ENCODE measurements at regions not wholly inside any gene's neighbourhood (a gene's known extent, or its start where the extent isn't known, plus 50 kb on each side); places are given as distances from the start of the nearest gene placed in this dataset.
A peak's percentile ranks its signal among the peaks of the same experiment; 100 is the strongest.
"Not testable (repeated sequence)": the region's sequence is repeated elsewhere in the genome, so short reads cannot be mapped to it uniquely, and the experiment has no call there.

DNA sequence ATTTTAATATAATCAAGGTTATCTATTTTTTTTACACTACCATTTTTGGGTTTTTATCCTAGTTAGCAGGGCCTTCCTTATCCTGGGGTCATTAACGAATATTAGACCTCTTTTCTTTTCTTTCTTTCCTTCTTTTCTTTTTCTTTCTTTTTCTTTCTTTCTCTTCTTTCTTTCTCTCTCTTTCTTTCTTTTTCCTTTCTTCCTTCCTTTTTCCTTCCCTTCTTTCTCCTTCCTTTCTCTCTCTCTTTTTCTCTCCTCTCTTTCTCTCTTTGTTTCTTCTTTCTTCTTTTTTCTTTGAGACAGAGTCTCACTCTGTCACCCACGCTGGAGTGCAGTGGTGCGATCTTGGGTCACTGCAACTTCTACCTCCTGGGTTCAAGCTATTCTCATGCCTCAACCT is 120.4 kb upstream of the PDE7B start:
- DNase-seq: no peak

DNA sequence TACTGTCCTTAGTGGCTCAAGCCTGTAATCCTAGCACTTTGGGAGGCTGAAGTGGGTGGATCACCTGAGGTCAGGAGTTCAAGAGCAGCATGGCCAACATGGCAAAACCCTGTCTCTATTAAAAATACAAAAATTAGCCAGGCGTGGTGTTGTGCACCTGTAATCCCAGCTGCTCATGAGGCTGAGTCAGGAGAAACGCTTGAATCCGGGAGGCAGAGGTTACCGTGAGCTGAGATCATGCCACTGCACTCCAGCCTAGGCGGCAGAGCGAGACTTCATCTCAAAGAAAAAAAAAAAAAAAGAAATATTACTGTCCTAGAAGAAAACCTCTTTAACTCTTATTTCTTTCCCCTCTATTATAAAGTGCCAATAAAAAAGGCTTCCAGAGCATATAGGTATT is 115.2 kb upstream of the PDE7B start:
- not testable (repeated sequence) for DNase-seq

DNA sequence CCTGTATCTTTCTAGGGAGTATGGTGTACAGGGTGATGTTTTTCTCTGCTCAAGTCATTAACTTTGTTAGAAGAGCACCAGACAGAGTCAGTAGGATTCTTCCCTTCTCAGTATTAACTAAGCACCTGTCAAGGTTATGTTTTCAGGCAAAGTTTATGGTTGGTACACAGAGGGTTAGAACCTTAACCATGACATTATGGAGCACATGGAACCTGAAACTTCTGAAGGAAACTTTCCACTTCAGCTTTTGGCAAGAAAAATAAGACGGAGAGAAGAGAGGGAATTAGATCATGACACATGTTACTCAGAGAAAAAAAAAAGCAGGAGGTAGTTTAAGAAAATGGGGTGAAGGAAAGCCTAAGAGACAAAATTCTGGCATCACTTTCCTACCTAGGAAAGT is 112.9 kb upstream of the PDE7B start:
- DNase-seq: no peak

DNA sequence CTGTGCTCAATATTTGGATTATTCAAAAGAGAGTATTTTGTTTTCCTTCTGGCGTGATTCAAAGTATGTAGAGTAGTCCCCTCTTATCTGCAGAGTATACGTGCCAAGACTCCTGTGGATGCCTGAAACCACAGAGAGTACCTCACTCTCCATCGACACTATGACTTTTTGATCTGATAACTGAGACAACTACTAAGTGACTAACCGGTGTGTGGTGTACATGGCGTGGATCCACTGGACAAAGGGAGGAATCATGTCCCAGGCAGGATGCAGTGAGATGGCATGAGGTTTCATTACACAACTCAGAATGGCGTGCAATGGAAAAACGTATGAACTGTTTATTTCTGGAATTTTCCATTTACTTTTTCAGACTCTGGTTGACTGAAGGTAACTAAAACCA is 112.2 kb upstream of the PDE7B start:
- no peak for DNase-seq

DNA sequence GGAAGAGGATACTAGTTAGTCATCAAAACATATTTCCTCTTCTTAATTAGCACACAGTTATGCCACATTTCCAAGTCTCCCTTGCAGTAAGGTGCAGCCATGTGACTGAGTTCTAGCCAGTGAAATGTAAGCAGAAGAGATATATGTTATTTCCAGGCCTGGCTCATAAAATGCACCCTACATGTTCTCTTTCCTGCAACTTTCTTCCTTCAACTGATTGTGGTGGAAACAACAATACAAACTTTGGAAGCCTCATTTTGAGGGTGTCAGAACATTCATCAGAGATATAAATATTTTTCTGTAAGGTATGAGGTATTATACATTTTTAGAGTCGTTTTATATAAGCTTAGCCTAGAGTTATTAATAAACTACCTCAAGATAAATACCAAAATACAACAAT is 110.9 kb upstream of the PDE7B start:
- DNase-seq: no peak

DNA sequence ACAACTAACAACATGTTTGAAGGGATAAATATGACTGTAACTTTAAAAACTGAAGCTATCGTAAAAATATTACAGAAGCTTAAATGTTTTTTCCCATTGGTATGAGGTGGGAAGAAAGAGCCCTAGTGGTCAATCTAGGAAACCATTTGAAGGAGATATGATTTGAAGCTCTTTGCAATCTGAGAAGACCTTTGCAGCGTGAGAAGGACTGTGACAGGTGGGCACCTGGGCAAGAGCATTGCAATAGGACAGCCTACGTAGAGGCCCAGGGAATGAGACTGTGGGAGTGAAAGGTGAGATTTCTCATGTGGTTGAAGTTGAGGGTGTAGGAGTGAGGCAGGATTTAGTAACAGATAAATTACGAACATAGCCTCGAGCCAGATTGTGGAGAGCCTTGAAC is 108.0 kb upstream of the PDE7B start:
- DNase-seq: no peak

DNA sequence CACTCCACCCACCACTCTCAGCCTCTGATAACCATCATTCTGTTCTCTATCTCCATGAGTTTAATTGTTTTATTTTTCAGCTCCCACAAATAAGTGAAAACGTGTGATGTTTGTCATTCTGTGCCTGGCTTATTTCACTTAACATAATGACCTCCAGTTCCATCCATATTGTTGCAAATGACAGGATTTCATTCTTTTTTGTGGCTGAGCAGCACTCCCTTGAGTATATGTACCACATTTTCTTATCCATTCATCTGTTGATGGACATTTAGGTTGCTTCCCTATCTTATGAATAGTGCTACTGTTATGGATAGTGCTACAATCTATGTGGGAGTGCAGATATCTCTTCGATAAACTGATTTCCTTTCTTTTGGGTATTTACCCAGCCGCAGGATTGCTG is 103.3 kb upstream of the PDE7B start:
- DNase-seq: no peak

DNA sequence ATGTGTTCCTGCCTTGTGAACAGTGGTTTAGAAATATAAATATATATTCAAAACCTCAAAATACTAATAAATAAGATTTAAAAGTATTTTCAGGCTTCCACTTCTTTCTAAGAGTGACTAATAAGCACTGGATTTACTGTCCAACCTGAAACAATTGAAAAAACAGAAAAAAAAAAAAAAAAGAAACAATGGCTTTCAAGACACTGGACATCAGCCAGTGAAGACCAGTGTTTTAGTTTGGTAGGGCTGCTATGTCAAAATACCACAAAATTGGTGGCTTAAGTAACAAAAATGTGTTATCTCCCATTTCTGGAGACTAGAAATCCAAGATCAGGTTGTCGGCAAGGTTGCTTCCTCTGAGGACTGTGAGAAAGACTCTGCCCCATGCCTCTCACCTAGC is 101.4 kb upstream of the PDE7B start:
- DNase-seq: no peak

DNA sequence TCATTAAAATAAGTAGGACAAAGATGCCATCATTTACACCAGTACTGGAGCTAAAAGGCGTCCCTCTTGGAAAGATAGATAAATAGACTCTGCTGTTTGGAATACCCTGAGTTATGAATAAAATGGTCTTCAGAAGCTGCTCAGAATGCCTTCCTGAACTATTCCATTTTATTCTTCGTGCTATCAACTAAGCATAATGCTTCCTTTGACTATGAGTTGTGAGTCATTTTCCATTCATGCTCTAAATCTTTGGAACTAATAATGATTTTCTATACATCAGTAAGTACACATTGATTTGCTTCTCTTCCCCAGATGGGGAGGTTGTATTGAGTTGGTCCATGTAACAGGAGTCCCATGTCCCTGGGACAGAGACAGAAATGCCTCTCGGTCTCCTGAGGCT is 98.3 kb upstream of the PDE7B start:
- no peak for DNase-seq

DNA sequence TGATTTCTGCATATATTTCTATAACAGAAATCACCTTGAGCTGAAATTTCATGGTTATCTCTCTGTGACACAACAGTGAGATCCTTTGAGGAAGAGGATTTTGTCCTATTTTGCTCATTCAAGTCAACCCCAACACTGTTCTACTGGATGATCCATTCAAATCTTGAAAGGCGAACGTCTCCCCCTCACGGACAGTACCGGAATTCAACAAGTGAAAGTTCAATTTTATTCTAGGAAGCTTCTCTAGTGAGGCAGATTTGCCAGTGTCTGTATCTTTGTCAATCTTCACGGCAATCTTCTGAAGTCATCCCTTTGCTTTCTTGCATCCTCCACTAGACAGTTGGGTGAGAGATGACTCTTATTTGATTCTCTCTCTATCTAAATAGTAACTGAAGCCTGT is 91.7 kb upstream of the PDE7B start:
- DNase-seq: no peak

DNA sequence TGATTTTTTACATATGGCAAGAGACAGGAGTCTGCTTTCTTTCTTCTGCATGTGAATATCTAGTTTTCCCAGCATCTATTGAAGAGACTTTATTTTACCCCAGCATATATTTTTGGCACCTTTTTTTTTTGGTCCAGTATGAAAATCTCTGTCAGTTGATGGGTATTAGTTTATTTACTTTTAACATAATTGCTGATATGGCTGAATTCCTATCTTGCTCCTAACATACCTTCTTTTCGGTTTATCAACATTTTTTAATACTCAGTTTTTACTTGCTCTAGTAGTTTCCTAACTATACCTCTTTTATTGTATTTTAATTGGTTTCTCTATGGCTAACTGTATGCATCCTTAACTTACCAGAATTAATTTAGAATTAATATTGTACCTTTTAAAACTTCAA is 77.5 kb upstream of the PDE7B start:
- no peak for DNase-seq

DNA sequence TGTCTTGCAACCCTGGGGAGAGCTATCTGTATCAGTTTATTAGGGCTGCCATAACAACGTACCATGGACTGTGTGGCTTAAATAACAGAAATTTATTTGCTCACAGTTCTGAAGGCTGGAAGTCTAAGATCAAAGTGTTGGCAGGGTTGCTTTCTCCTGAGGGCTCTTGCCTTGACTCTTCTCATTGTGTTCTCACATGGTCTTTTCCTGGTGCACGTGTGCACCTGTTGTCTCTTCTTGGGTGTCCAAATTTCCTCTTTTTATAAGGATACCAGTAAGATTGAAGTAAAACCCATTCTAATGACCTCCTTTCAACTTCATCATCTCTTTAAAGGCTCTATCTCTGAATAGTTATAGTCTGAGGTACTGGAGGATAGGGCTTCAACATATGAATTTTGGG is 72.3 kb upstream of the PDE7B start:
- DNase-seq: no peak

DNA sequence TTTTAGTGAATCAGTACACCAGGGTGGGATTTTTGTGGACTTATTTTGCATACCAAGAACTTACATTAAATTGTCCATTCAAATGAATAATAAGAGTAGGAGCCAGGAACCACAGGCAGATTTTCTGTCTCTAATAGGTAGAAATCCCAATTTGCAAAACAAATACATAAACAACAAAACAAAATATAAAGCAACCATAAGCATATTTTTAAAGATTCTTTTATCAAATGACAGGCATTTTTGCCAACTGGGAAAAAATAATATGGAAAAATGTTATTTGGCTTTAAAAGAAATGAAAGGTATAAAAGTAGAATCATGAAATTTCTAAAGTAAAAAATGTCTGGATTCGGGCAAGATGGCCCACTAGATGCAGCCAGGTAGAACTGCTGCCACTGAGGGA is 71.2 kb upstream of the PDE7B start:
- no peak for DNase-seq

DNA sequence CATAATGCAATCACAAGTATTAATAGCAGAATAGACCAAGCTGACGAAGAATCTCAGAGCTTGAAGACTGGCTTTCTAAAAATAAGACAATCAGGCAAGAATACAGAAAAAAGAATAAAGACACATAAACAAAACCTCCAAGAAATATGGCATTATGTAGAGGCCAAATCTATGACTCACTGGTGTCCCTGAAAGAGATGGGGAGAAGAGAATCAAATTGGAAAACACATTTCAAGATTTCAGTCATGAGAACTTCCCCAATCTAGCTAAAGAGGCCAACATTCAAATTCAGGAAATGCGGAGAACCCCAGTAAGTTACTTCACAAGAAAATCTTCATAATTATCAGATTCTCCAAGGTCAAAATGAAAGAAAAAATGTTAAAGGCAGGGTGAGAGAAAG is 69.0 kb upstream of the PDE7B start:
- no peak for DNase-seq

DNA sequence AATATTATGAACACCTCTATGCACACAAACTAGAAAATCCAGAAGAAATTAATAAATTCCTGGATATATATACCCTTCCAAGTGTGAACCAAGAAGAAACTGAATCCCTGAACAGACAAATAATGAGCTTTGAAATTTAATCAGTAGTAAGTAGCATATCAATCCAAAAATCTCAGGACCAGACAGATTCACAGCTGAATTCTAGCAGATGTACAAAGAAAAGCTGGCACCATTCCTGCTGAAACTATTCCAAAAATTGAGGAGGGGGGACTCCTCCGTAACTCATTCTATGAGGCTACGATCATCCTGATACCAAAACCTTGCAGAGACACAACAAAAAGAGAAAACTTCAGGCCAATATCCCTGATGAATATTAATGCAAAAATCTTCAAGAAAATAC is 67.0 kb upstream of the PDE7B start:
- DNase-seq: no peak

DNA sequence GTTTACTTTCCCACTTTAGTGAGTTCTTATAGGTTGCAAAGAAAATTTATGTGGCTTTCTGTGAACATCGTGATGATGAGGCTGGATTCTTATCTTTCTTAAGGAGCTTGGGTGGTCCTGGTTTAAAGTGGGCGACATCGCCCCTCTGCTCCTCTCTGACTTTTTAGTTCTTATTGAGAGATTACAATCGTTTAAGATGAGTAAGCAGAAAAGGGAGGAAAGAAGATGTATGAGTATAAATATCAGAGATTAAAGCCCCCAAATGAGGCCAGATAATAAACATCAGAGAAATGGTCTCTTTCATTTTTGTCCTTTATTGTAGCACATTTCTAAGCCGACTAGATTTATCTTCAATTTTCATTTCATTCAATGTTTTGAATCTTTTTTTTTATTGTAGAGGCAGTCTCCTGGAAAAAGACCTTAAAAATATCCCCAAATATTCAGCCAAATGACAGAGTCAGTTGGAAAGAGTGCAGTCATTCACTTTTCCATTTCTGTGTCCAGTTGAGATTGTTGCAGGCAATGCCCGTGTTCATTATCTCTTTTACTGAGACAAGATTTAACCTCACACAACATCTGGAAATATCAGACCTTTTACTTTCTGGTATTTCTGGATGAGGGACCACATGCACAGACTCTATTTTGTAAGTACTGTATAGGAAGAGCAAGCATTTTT is 62.0 kb upstream of the PDE7B start:
- DNase-seq: no peak

DNA sequence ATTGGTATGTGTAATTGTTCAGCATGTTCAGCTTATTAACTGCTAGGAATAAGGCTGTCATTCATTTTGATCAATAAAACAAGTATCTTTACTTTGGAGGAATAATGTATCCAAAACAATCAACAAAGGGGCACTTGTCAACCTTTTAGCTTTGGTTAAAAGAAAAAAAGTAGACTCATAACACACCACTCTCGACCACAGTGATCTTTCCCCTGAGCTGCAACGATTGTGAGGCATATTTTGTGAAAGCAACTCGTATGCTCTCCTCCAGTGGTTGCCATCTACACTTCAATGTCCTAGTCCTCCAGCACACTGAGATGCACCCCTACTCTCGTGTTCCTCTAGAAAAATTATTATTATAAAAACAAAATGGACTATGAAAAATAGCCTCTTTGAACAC is 60.1 kb upstream of the PDE7B start:
- DNase-seq: no peak

DNA sequence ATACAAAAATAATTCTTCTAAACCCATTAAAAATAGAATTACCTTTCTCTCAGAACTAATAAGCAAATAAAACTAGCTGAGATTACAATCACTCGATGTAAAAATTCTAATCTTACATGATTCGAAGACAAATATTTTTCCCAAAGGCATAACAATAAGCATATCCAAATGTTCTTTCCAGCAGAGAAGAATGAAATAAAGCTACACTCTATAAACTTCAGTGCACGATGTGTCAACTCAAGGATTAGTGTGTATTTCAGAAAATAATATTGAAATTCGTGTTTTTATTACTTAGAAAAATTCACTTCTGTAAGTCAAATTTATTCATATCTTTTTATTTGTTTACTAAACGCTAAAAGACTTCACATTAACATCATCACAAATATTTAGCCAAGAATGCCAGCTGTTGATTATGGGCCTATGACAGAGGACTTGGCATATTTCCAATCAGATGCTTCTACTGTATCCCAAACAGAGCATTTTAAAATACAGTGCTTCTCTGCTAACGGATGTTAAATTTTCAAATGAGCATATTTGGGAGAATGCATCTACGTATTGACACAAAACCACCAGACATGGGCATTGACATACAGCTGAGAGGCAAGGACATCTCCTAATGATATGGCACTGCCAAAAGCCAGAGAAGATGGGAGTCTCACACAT is 54.7 kb upstream of the PDE7B start:
- peak; percentile 84 for DNase-seq

DNA sequence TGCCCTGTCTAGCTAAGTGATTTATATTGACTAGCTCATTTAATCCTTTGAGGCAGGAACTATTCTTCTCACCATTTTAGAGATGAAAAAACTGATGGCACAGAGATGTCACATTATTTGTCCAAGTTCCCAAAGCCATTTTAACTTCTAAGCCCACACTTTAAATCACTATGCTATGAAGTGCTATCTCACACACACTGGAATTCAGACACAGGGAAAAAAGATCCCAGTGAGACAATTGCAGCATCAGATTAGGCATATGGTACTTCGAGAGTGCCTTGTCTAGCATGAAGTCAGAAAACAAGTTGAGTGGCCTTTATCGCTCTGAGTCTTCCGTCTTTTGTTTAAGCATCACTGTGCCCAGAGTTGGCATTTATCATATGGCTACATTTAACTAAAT is 54.1 kb upstream of the PDE7B start:
- no peak for DNase-seq

DNA sequence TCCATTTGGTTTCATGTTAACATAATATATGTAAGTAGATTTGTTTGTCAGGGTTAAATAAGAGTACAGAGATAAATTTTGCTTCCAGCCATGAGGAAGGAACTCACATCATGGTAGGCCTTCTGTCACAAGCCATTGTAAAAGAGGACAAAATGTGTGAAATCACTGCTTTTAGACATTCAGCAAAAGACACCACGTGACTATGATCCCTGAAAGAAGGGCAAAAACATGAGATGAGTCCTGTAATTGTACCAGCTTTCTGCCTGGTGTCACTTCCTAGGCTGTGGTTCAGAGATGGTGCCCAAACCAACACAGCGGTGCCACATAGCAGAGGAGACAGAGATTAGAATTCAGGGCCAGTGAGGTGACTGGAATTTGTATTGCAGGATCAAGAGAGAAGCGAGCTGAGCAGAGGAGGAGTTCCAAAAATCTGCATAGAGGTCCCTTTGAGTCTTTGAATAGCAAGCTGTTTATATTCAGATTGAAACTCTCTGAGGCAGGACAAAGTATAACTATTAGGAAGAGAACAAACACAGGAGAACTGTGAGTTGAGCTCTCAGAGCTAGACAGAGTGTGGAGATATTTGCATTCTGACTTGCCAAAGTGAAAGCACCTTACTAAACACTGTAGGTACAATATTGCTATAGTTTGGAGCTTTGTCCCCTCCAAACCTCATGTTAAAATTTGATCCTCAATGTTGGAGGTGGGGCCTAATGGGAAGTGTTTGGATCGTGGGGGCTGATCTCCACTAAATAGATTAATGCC is 52.6 kb upstream of the PDE7B start:
- DNase-seq: no peak
